ENCODE measurements at regions not wholly inside any gene's neighbourhood (a gene's known extent, or its start where the extent isn't known, plus 50 kb on each side); places are given as distances from the start of the nearest gene placed in this dataset.
"Not testable (repeated sequence)": the region's sequence is repeated elsewhere in the genome, so short reads cannot be mapped to it uniquely, and the experiment has no call there.

DNA sequence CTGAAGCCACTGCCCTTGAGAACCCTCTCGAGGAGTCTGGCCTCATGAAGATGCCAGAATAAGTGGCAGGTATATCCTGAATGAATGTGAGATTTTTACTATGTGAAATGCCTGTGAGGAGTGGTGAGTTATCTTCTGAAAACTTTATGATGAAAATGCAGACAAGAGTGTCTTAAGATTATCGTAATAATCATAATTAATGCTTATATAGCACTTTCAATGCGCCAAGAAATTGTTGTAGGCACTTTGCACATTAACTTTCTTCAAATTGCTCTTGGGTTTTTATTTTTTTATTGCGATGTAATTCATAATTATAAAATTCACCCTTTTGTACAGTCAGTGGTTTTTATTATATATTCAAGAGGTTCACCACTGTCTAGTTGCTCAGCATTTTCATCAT, 879.1 kb upstream of the DEFB115 start:
- TF ChIP-seq CTCF, POLR2A (IDR thresholded peaks at IDR 0.05): not testable (repeated sequence)
